OCI-LY1 (cell line): ENCODE measurements at regions not wholly inside any gene's neighbourhood (a gene's known extent, or its start where the extent isn't known, plus 50 kb on each side); places are given as distances from the start of the nearest gene placed in this dataset.

Experiments
- EZH2 ChIP-seq: fragments of 200-600 bp; sonication (generic), shearing (Covaris generic); IDR thresholded peaks from 2 replicates; pipeline ENCODE4 v1.8.0; 2017; ENCODE audit warnings: borderline replicate concordance, mixed run types, mild to moderate bottlenecking, antibody characterized with exemption, low read length, moderate library complexity, mixed read lengths
- TF ChIP-seq, protein P1 (sequence below): fragments of 200-600 bp; sonication (generic), shearing (Covaris generic); IDR thresholded peaks from 2 replicates; pipeline ENCODE4 v1.5.1; 2017; ENCODE audit warnings: mild to moderate bottlenecking, antibody characterized with exemption, low read length, moderate library complexity, mixed read lengths

DNA sequence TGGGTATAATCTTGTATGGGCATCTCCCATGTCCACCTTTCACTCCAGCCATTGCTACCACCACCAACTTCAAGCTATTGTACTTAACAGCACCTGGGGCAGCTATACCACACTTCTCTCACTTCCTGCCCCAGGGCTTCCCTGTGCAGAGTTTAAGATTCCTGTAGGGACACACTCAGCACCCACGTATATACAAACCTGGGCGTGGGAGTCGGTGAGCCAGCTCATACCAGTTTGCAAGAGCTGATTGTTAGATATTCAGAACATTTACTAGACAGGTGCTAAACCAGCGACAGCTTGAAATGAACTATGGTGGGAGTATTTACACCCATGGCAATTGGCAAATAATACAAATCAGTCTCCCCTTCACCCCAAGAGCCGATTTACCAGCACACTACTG lies 114.8 kb upstream of the CSF3R start:
- TF ChIP-seq, protein P1, sequence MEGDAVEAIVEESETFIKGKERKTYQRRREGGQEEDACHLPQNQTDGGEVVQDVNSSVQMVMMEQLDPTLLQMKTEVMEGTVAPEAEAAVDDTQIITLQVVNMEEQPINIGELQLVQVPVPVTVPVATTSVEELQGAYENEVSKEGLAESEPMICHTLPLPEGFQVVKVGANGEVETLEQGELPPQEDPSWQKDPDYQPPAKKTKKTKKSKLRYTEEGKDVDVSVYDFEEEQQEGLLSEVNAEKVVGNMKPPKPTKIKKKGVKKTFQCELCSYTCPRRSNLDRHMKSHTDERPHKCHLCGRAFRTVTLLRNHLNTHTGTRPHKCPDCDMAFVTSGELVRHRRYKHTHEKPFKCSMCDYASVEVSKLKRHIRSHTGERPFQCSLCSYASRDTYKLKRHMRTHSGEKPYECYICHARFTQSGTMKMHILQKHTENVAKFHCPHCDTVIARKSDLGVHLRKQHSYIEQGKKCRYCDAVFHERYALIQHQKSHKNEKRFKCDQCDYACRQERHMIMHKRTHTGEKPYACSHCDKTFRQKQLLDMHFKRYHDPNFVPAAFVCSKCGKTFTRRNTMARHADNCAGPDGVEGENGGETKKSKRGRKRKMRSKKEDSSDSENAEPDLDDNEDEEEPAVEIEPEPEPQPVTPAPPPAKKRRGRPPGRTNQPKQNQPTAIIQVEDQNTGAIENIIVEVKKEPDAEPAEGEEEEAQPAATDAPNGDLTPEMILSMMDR, result no peak
- no peak for TF ChIP-seq EZH2
